H1 (cell line): ENCODE measurements at regions not wholly inside any gene's neighbourhood (a gene's known extent, or its start where the extent isn't known, plus 50 kb on each side); places are given as distances from the start of the nearest gene placed in this dataset.

Experiments
- ATF3 ChIP-seq: IDR thresholded peaks from 2 replicates; pipeline ENCODE4 v1.6.1; 2011; ENCODE audit warnings: low read depth, mild to moderate bottlenecking, low read length; ENCODE audit not compliant: insufficient read depth
- POLR2A ChIP-seq, 2 experiments: IDR thresholded peaks; 1 replicate in 1 of 2; 2 replicates in 1 of 2; pipeline ENCODE4 v1.6.1; 2011; ENCODE audit warnings: low read depth in 2 of 2, low read length in 2 of 2, mild to moderate bottlenecking in 2 of 2; ENCODE audit errors: control extremely low read depth in 1 of 2
- TAF1 ChIP-seq: IDR thresholded peaks from 2 replicates; pipeline ENCODE4 v1.6.1; 2011; ENCODE audit warnings: mild to moderate bottlenecking, low read depth, low read length
- TEAD4 ChIP-seq: IDR thresholded peaks from 2 replicates; pipeline ENCODE4 v1.6.1; 2012; ENCODE audit warnings: low read depth, low read length, inconsistent platforms, mixed read lengths
- TF ChIP-seq, protein P1 (sequence below), 3 experiments: IDR thresholded peaks; 1 replicate in 2 of 3; 2 replicates in 1 of 3; pipeline versions ENCODE4 v1.5.1 to v1.6.1; 2011; ENCODE audit warnings: low read length in 3 of 3, mild to moderate bottlenecking in 3 of 3, inconsistent platforms in 2 of 3, low read depth in 1 of 3, moderate library complexity in 1 of 3; ENCODE audit not compliant: insufficient read depth in 1 of 3; ENCODE audit errors: control extremely low read depth in 1 of 3

DNA sequence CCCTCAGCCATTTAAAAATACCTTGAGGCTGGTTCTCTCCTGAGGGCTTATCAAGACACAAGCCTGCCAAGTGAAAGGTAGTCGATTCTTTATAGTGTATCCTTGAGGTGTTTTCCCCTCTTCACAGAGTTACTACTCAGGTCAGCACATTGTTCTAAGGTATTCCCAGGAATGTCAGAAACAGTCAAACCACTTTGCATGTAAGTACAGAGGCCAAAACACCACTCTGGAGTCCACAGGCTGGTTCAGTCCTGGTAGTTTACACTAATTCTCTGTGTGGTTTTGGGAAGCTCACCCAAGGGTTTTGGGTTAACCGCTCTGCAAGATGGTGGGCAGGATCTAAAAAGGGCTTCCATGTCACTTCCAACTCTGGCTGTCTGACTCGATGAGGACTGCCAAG lies 162.3 kb upstream of the PPP2R2B start:
- TF ChIP-seq ATF3 (no peak), POLR2A (IDR thresholded peaks at IDR 0.05; ENCODE audit: control extremely low read depth in 1 of 2, low read depth in 2 of 2, low read length in 2 of 2) (no peak), TAF1 (no peak), TEAD4 (peak; percentile 56; the same call in 1 of the 2 replicates)
- TF ChIP-seq, protein P1, sequence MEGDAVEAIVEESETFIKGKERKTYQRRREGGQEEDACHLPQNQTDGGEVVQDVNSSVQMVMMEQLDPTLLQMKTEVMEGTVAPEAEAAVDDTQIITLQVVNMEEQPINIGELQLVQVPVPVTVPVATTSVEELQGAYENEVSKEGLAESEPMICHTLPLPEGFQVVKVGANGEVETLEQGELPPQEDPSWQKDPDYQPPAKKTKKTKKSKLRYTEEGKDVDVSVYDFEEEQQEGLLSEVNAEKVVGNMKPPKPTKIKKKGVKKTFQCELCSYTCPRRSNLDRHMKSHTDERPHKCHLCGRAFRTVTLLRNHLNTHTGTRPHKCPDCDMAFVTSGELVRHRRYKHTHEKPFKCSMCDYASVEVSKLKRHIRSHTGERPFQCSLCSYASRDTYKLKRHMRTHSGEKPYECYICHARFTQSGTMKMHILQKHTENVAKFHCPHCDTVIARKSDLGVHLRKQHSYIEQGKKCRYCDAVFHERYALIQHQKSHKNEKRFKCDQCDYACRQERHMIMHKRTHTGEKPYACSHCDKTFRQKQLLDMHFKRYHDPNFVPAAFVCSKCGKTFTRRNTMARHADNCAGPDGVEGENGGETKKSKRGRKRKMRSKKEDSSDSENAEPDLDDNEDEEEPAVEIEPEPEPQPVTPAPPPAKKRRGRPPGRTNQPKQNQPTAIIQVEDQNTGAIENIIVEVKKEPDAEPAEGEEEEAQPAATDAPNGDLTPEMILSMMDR (IDR thresholded peaks at IDR 0.05; ENCODE audit: control extremely low read depth in 1 of 3, insufficient read depth in 1 of 3, low read depth in 1 of 3, low read length in 3 of 3) = no peak
